ENCODE measurements at regions not wholly inside any gene's neighbourhood (a gene's known extent, or its start where the extent isn't known, plus 50 kb on each side); places are given as distances from the start of the nearest gene placed in this dataset.

DNA sequence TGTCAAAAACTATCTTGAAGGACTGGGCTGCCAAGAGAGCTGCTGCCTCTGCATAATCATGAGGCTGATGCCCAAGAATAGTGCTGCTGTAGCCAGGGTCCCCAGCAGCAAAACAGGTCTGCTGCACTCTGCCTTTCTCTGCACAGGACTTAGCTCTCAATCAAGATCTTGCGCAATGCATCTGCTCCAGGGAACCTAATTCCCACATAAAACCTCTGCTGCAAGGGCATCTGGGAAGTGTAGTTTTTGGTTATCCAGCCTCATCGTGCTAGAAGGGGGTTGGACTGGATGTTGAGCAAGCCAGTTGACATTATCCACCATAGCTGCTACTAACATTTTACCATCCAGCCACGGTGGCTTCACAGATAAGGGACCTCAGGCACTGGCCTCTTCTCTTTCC, 192.7 kb downstream of the C11orf91 start:
- H3K79me1 ChIP-seq (replicated peaks; ENCODE audit: low read length, poor library complexity, severe bottlenecking), result peaks cover 19% of the 10 kb centered on the region
- H3K23ac ChIP-seq (ENCODE audit: low read length in 2 of 2), result no peak overlapping the region
- H3K14ac ChIP-seq (ENCODE audit: low read length in 2 of 2), result no peak overlapping the region
- DNase-seq, result peak; percentile 19
- H2BK5ac ChIP-seq (ENCODE audit: low read depth, low read length, poor library complexity, severe bottlenecking), result no peak overlapping the region
- H3K4me3 ChIP-seq (ENCODE audit: insufficient read depth in 1 of 2, low read depth in 1 of 2, low read length in 2 of 2), result no peak overlapping the region
- H3K36me3 ChIP-seq (ENCODE audit: control insufficient read depth in 1 of 2, insufficient read depth in 2 of 2, low read depth in 1 of 2, low read length in 2 of 2), result peaks cover 0 to 5% of the 10 kb centered on the region in 2 experiments
- no peaks in the 10 kb centered on the region for H3K9me3 ChIP-seq (ENCODE audit: control insufficient read depth, low read length)
- WGBS, result 30% methylated on average over 3 of the region's 3 CpGs
- H3K4ac ChIP-seq (ENCODE audit: low read depth in 1 of 2, low read length in 2 of 2), result no peak overlapping the region
- no peak overlapping the region for H3K18ac ChIP-seq (ENCODE audit: low read depth in 1 of 2, low read length in 2 of 2)
- no peak overlapping the region for H4K91ac ChIP-seq (ENCODE audit: low read length)
- H4K8ac ChIP-seq (ENCODE audit: low read length), result no peak overlapping the region
- no peaks in the 10 kb centered on the region for H3K27me3 ChIP-seq (ENCODE audit: control insufficient read depth in 1 of 2, insufficient read depth in 1 of 2, low read length in 2 of 2)
- no peak overlapping the region for H3K27ac ChIP-seq (ENCODE audit: low read length, poor library complexity, severe bottlenecking)
- no peak overlapping the region for H2BK15ac ChIP-seq (ENCODE audit: low read depth, poor library complexity, severe bottlenecking)
- H3K9ac ChIP-seq (ENCODE audit: low read length), result no peak overlapping the region
- no peak overlapping the region for H2BK120ac ChIP-seq (ENCODE audit: low read depth, low read length)
- no peak overlapping the region for H2AFZ ChIP-seq (ENCODE audit: low read depth, low read length)
- H2BK12ac ChIP-seq (ENCODE audit: low read length in 2 of 2), result no peak overlapping the region
- H2AK5ac ChIP-seq (ENCODE audit: low read length, severe bottlenecking), result no peak overlapping the region
- no peak overlapping the region for H3K4me2 ChIP-seq (ENCODE audit: low read length, poor library complexity, severe bottlenecking)
- H3K4me1 ChIP-seq (ENCODE audit: control insufficient read depth, insufficient read depth, low read depth, low read length), result no peaks in the 10 kb centered on the region

- peaks cover 19% of the 10 kb centered on the region for H3K79me1 ChIP-seq (replicated peaks; ENCODE audit: low read length, poor library complexity, severe bottlenecking)
- no peak overlapping the region for H2BK5ac ChIP-seq (ENCODE audit: low read depth, low read length, poor library complexity, severe bottlenecking)
- no peaks in the 10 kb centered on the region for H3K27me3 ChIP-seq (ENCODE audit: control insufficient read depth in 1 of 2, insufficient read depth in 1 of 2, low read length in 2 of 2)
- no peak overlapping the region for H3K14ac ChIP-seq (ENCODE audit: low read length in 2 of 2)
- H3K9me3 ChIP-seq (ENCODE audit: control insufficient read depth, low read length), result no peaks in the 10 kb centered on the region
- DNase-seq, result no peak
- no peak overlapping the region for H2BK12ac ChIP-seq (ENCODE audit: low read length in 2 of 2)
- no peak overlapping the region for H3K18ac ChIP-seq (ENCODE audit: low read depth in 1 of 2, low read length in 2 of 2)
- H4K8ac ChIP-seq (ENCODE audit: low read length), result no peak overlapping the region
- no peak overlapping the region for H3K4ac ChIP-seq (ENCODE audit: low read depth in 1 of 2, low read length in 2 of 2)
- no peak overlapping the region for H3K9ac ChIP-seq (ENCODE audit: low read length)
- no peak overlapping the region for H3K23ac ChIP-seq (ENCODE audit: low read length in 2 of 2)
- no peak overlapping the region for H4K91ac ChIP-seq (ENCODE audit: low read length)
- H3K27ac ChIP-seq (ENCODE audit: low read length, poor library complexity, severe bottlenecking), result no peak overlapping the region
- no peak overlapping the region for H2BK15ac ChIP-seq (ENCODE audit: low read depth, poor library complexity, severe bottlenecking)
- H2AK5ac ChIP-seq (ENCODE audit: low read length, severe bottlenecking), result no peak overlapping the region
- no peak overlapping the region for H3K4me3 ChIP-seq (ENCODE audit: insufficient read depth in 1 of 2, low read depth in 1 of 2, low read length in 2 of 2)
- no peak overlapping the region for H2BK120ac ChIP-seq (ENCODE audit: low read depth, low read length)
- H3K4me2 ChIP-seq (ENCODE audit: low read length, poor library complexity, severe bottlenecking), result no peak overlapping the region
- H3K36me3 ChIP-seq (ENCODE audit: control insufficient read depth in 1 of 2, insufficient read depth in 2 of 2, low read depth in 1 of 2, low read length in 2 of 2), result no peaks in the 10 kb centered on the region
- no peaks in the 10 kb centered on the region for H3K4me1 ChIP-seq (ENCODE audit: control insufficient read depth, insufficient read depth, low read depth, low read length)
- WGBS, result 88% methylated on average over 2 of the region's 3 CpGs
- H2AFZ ChIP-seq (ENCODE audit: low read depth, low read length), result no peak overlapping the region
These were observed 193.3 kb downstream of the C11orf91 start for GRCh38 chr11:33507356-33507755.

DNA sequence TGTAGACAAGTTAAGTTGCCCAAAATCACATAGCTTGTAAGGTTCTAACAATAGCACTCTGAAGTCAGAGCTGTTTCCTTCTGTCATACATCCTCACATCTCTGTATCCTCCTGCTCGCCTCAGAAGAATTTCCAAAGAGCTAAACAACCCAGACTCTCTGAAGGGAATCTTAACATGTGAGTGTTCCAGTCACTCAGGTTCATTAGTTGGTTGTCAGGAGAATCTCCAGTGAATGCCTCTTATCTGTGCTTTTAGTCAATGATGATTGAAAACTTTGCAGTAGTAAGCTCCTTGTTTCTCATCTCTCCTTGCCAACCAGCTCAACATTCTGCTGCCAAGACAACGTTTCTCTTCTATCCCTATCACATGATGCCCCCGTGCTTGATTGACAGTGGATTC, 195.5 kb downstream of the C11orf91 start:
- WGBS, result 80% methylated on average over 1 of the region's 3 CpGs
- H4K91ac ChIP-seq (ENCODE audit: low read length), result no peak overlapping the region

GRCh38 chr11:33500861-33501479, 199.7 kb downstream of the C11orf91 start:
- Histone ChIP-seq H3K9ac (ENCODE audit: low read length) (no peak overlapping the region), H3K4me2 (ENCODE audit: low read length, poor library complexity, severe bottlenecking) (no peak overlapping the region), H3K36me3 (ENCODE audit: control insufficient read depth in 1 of 2, insufficient read depth in 2 of 2, low read depth in 1 of 2, low read length in 2 of 2) (no peaks in the 10 kb centered on the region), H3K18ac (ENCODE audit: low read depth in 1 of 2, low read length in 2 of 2) (no peak overlapping the region), H2BK15ac (ENCODE audit: low read depth, poor library complexity, severe bottlenecking) (no peak overlapping the region), H3K23ac (ENCODE audit: low read length in 2 of 2) (no peak overlapping the region), H3K4me3 (ENCODE audit: insufficient read depth in 1 of 2, low read depth in 1 of 2, low read length in 2 of 2) (no peak overlapping the region), H2BK120ac (ENCODE audit: low read depth, low read length) (no peak overlapping the region), H3K79me1 (replicated peaks; ENCODE audit: low read length, poor library complexity, severe bottlenecking) (peaks cover 15% of the 10 kb centered on the region), H2BK12ac (ENCODE audit: low read length in 2 of 2) (no peak overlapping the region), H2AK5ac (ENCODE audit: low read length, severe bottlenecking) (no peak overlapping the region), H4K8ac (ENCODE audit: low read length) (no peak overlapping the region), H3K9me3 (ENCODE audit: control insufficient read depth, low read length) (no peaks in the 10 kb centered on the region), H2AFZ (ENCODE audit: low read depth, low read length) (no peak overlapping the region), H3K27me3 (ENCODE audit: control insufficient read depth in 1 of 2, insufficient read depth in 1 of 2, low read length in 2 of 2) (no peaks in the 10 kb centered on the region), H3K4ac (ENCODE audit: low read depth in 1 of 2, low read length in 2 of 2) (no peak overlapping the region), H3K27ac (ENCODE audit: low read length, poor library complexity, severe bottlenecking) (no peak overlapping the region), H3K4me1 (ENCODE audit: control insufficient read depth, insufficient read depth, low read depth, low read length) (no peaks in the 10 kb centered on the region), H4K91ac (ENCODE audit: low read length) (no peak overlapping the region), H3K14ac (ENCODE audit: low read length in 2 of 2) (no peak overlapping the region), H2BK5ac (ENCODE audit: low read depth, low read length, poor library complexity, severe bottlenecking) (no peak overlapping the region)
- no CpG with 5 or more reads among the region's 2 CpGs for WGBS
- DNase-seq, result peak; percentile 55

More for the DNA sequence above, 195.5 kb downstream of the C11orf91 start:
- H3K4me2 ChIP-seq (ENCODE audit: low read length, poor library complexity, severe bottlenecking), result no peak overlapping the region
- H3K36me3 ChIP-seq (ENCODE audit: control insufficient read depth in 1 of 2, insufficient read depth in 2 of 2, low read depth in 1 of 2, low read length in 2 of 2), result no peaks in the 10 kb centered on the region
- H3K4me1 ChIP-seq (ENCODE audit: control insufficient read depth, insufficient read depth, low read depth, low read length), result no peaks in the 10 kb centered on the region
- H2BK5ac ChIP-seq (ENCODE audit: low read depth, low read length, poor library complexity, severe bottlenecking), result no peak overlapping the region
- no peak overlapping the region for H2BK12ac ChIP-seq (ENCODE audit: low read length in 2 of 2)
- no peak overlapping the region for H3K18ac ChIP-seq (ENCODE audit: low read depth in 1 of 2, low read length in 2 of 2)
- no peak overlapping the region for H3K14ac ChIP-seq (ENCODE audit: low read length in 2 of 2)
- H3K27me3 ChIP-seq (ENCODE audit: control insufficient read depth in 1 of 2, insufficient read depth in 1 of 2, low read length in 2 of 2), result no peaks in the 10 kb centered on the region
- no peak overlapping the region for H3K4ac ChIP-seq (ENCODE audit: low read depth in 1 of 2, low read length in 2 of 2)
- DNase-seq, result no peak
- no peak overlapping the region for H3K23ac ChIP-seq (ENCODE audit: low read length in 2 of 2)
- no peak overlapping the region for H2BK15ac ChIP-seq (ENCODE audit: low read depth, poor library complexity, severe bottlenecking)
- no peak overlapping the region for H3K4me3 ChIP-seq (ENCODE audit: insufficient read depth in 1 of 2, low read depth in 1 of 2, low read length in 2 of 2)
- H3K79me1 ChIP-seq (replicated peaks; ENCODE audit: low read length, poor library complexity, severe bottlenecking), result peaks cover 13% of the 10 kb centered on the region
- no peak overlapping the region for H4K8ac ChIP-seq (ENCODE audit: low read length)
- no peak overlapping the region for H3K9ac ChIP-seq (ENCODE audit: low read length)
- no peak overlapping the region for H2BK120ac ChIP-seq (ENCODE audit: low read depth, low read length)
- H3K27ac ChIP-seq (ENCODE audit: low read length, poor library complexity, severe bottlenecking), result no peak overlapping the region
- no peak overlapping the region for H2AK5ac ChIP-seq (ENCODE audit: low read length, severe bottlenecking)
- no peaks in the 10 kb centered on the region for H3K9me3 ChIP-seq (ENCODE audit: control insufficient read depth, low read length)
- H2AFZ ChIP-seq (ENCODE audit: low read depth, low read length), result no peak overlapping the region
